CD4-positive, alpha-beta T cell treated with Interleukin-15 for 4 hours (primary cell): ENCODE measurements at regions not wholly inside any gene's neighbourhood (a gene's known extent, or its start where the extent isn't known, plus 50 kb on each side); places are given as distances from the start of the nearest gene placed in this dataset.
"Not testable (repeated sequence)": the region's sequence is repeated elsewhere in the genome, so short reads cannot be mapped to it uniquely, and the experiment has no call there.

Source experiments
- DNase-seq: peaks from one replicate; pipeline ENCODE4 v3.0.0-alpha.2; 2020; ENCODE audit warnings: low spot score

DNA sequence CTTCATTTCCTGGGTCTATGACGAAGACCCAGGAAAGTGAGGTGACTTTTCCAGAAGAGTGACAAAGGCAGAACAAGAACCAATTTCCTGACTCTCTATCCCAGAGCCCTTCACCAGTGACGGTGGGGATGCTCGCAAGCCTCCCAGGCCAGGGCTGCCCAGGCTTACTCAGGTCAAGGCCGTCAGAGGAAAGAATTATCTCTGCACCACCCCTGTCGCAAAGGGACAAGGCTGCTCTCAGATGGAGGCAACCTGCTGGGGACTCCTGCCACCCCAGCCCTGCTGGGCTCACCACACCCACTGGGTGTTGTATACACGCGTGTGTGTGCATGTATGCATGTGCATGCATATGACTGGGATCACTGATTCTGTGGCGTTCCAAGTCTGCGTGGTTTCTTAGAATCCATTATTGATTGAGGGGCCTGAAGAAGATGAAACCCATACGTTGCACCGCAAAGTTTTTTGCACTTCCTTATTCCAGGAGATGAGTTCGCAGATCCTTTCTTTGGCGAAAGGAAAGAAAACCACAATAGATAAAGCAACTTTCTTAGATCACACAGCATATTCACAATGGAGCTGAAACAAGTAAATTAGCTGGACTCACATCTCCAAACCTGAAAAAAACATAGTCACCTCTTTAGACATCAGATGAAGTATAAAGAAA, 255.8 kb downstream of the RHOU start:
- DNase-seq: no peak

DNA sequence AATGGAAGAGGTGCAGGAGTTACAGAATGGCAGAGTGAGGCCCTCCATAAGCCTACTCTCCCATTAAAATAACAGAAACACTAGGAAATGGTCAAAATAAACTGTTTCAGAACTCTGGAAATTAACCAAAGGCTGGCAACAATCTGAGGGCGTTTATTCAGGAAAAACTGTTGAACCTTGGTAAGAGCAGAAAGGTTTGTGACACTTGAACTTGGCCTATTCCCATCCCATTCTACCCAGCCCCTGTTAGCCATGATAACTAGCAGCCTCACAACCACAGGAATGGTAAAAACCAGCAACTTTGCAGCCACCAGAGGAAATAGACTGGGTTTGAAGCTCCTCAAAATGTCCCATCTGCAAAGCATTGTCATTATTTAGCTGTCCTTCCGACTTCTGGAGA, 256.8 kb downstream of the RHOU start:
- no peak for DNase-seq

DNA sequence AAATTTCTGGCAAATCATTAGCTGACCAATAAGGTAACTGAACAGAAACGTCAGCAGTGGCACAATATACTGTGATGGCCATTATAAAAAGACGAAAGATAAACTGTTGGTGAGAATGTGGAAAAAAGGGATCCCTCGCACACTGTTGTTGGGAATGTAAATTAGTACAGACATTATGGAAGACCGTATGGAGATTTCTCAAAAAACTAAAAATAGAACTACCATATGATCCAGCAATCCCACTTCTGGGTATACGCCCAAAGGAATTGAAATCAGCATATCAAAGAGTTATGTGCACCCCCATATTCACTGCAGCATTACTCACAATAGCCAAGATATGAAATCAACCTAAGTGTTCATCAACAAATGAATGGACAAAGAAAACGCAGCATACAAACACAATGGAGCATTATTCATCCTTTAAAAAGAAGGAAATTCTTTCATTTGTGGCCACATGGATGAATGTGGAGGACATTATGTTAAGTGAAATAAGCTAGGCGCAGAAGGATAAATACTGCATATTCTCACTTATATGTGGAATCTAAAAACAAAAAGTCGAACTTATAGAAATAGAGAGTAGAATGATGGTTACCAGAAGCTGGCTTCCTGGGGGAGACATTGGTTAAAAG, 257.7 kb downstream of the RHOU start:
- DNase-seq: no peak

DNA sequence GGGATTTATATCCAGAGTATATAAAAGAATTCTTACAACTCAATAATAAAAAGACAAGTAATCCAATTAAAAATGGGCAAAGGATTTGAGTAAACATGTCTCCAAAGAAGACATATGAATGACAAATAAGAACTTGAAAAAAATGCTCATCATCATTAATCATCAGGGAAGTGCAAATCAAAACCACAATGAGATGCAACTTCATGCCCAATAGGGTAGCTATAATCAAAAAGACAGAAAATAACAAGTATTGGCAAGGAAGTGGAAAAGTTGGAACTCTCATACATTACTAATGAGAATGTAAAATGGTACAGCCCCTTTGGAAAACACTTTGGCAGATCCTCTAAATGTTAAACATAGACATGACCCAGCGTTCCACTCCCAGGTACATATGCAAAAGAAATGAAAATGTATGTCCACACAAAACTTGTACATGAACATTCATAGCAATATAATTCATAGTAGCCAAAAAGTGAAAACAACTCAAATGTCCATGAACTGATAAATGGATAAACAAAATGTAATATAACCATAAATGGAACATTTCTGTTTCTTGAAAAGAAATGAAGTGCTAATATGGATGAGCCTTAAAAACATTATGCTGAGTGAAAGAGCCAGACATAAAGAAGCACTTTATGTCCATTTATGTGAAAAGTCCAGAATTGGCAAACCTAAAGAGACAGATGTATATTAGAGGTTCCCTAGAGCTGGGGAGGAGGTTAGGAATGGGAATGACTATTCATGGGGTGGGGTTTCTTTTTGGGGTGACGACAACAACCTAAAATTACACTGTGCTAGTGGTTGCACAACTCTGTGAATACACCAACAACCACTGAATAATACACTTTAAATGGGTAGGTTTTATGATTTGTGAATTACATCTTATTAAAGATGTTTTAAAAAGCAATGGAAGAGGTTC, 259.7 kb downstream of the RHOU start:
- DNase-seq: no peak

DNA sequence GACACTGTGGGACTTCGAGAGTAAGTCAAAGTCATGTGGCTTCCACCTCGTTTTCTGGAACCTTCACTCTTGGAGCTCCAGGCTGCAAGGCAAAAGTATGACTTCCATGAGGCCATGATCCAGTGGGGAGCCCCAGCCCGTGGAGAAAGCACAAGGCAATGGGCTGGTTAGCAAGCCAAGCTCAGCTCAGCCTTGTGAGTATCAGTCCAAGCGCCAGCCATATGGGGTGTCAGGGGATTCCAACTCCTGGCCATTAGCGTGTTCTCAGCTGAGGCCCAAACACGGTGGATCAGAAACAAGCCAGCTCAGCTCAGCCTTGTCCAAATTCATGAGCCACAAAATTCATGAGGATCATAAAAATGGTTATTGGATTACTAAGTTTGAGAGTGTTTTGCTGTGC, 261.0 kb downstream of the RHOU start:
- DNase-seq: no peak

DNA sequence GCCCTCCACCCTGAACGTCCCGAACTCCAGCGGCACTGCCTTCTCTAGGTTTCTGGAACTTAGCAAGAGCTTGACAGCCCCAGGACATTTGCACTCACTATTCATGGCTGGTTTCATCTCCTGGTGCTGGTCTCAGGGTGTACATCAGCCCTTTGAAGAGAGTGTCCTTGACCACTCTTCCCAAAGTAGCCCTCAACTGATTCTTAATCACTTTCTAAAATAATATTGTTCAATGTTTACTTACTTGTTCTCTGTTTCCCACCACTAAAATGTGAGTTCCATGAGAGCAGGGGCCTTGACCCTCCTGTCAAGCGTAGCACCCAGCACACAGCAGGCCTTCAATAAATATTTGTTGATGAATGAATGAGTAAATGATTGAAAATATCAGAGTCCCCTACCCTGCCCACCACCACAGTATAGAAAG, 262.5 kb downstream of the RHOU start:
- DNase-seq: no peak

DNA sequence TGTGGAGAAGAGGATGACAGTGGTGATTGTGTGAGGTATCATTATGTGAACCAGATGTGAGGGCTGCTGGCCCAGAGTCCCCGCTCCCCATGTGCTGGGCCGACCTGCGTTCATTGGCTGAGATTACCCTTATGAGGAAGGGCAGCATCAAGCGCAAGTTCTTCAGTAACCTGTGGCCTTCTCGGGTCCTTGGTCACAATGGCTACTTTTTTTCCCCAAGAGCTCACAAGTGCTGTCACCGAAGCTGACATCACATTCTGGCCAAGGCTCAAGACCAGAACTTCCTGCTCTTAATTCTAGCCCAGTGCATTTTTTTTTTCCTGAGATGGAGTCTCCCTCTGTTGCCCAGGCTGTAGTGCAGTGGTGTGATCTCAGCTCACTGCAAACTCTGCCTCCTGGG, 262.9 kb downstream of the RHOU start:
- DNase-seq: no peak

DNA sequence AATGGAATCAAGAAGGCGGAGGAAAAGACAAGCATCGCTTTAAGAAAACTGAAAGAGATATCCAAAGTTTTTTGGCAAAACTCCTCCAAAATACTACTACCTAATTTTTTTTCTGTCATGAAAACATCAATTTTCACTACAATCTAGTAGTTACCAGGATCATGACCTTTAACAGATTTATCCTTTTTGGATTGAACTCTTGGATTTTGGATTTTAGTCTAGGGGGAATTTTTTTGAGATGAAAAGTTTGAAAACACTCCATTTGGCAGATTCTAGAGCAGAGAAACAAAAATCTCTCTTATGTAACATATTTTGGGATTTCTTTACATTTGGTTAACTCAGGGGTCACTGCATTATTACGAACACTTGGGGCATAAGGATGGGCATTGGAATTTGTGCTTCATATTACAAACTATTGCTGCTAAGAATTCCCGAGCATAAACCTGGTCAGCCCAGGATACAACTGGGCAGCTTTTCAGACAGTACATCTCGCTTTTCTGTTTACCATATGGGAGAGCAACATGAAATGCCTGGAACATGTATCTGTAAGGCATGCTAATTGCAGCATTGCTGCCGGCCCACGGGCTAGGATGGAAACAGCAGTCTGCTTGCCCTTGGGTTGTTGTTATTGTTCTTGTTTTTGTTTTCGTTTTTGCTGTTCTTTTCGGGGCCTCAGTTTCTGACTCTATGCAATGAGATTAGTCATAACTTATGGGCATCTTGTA, 264.3 kb downstream of the RHOU start:
- no peak for DNase-seq

DNA sequence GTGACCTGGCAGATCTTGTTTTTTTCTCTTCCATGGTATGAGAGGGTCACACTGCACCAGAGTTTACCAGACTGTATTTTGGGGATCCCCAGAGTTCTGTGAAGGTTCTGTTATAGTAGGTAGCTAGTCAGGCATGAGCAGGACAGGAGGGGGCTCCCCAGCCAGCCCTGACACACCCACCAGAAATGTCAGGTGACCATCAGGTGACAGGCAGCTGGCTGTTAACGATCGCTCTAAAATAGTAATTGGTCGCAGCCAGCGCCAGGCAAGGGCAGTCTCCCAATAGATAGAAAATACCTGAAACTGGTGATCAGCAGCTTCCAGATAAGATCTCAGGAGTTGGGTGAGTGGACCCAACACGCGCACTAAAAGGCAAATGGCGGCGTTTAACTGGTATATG, 264.9 kb downstream of the RHOU start:
- no peak for DNase-seq

DNA sequence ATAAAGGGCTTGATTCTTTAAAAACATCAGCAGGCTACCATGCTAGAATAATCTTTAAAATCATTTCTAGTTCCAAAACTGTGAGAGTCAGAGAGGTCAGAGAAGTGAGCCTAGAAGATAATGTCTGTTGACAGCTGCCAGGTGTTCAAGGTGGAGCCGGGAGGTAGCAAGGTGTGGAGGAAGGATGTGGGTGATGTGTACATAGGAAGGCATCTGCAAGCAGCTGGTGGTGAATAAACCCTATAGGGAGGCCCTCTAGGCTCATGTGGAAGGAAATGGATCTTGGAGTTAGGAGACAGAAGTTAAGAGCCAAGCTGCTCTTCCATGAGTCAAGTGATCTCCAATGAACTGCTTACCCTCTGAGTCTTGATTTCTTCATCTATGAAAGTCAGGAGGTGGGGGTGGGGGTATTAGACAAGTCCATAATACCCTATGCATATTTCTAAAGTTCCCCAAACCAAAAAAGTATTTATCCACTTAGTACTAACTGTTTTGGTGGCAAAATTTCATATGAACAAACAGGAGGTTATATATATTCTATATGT, 266.3 kb downstream of the RHOU start:
- DNase-seq: no peak

DNA sequence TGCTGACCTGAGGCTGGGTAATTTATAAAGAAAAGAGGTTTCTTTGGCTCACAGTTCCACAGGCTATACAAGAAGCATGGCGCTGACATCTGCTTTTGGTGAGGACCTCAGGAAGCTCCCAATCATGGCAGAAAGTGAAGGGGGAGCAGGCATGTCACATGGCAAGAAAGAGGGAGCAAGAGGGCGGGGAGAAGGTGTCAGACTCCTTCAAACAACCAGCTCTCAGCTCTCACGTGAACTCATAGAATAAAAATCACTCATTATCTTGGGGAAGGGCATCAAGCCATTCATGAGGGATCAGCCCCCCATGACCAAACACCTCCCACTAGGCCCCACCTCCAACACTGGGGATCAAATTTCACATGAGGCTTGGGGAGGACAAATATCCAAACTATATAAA, 266.8 kb downstream of the RHOU start:
- DNase-seq: no peak

DNA sequence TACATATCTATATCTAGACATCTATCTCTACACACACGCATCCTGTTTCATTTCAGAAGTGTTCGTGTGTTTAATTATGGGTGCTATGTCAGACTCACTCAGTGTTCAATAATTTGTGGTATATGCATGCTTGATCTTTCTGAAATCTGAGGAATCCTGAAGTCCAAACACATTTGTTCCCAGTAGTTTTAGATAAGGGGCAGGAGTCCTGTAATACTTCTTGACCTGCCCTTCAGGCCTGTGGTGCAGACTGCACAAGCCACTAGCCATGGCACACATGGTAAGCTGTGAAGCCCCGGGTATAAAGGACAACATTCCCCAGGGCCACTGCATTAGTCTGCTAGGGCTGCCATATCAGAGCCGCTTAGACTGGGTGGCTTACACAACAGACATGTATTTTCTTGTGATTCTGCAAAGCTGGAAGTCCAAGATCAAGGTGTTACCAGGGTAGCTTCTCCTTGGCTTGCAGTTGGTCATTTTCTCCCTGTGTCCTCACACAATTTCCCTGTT, 267.2 kb downstream of the RHOU start:
- no peak for DNase-seq

DNA sequence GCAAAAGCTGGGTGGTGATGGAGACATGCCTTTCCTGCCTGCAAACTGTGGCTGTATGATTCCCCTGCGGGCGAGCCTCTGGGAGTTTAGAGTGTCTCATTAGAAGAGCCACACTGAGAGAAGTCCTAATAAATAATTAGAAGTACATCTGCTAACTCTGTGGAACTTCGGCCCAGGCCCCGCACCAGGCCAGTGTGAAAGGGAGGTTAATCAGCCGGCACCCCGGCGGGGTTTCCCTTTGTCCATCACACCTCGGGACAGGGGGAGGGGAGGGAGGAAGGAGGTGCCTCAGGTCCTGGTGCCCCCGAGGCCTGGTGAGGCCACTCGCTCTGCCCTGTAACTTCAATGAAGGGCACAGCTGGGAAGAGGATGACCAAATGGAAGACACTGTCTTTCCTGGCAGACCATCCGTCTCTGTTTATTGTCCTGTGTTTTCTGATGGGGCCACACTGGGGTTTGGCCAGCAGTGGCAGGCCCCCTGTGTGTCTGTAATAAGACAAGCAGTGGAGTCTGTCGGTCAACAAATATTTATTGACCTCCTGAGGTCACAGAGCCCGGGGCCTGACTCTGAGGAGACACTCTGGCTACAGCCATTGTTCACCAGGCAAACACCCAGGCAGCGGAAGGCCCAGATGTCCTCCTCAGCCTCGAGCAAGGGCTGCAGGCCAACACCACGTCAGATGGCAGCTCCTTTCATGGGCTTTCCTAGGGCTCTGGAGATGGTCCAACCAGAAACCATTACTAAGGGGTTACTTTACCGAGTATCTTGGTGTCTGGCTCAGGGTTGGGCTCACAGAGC, 267.5 kb upstream of the RAB4A start:
- no peak for DNase-seq

DNA sequence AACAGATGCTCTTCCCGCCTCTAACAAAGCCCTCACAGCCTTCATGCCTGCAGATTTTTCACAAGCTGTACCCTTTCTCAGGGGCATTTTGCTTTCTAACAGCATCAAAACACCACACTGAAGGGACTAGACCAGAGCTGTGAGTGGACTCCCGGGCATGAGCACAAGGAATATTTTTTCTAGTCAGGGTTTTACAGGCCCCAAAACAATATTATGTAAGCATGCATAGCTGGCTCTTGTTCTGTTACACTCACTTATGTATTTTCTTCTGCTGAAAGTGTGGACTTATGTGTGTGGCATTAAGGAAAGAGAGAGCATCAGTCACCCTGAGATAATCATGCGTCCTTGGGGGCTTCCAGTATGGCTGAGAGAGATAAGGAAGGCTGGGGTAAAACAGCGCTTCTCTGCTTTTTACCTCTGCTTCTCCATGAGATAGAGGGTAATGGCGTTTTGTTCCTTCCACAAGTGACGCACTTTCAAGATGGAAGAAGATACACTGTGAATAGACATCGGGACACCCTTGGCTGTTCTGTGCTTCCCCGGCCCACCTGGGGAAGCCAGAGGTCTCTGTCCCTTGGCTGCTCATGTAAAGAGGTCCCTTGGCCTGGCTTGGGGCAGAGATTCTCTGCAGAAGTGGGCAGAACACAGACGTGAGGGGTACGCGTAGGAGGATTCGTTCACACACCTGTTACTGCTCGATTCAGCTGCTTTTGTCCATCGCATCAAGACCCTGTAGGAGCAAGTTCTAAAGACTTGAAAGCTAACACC, 266.7 kb upstream of the RAB4A start:
- no peak for DNase-seq

DNA sequence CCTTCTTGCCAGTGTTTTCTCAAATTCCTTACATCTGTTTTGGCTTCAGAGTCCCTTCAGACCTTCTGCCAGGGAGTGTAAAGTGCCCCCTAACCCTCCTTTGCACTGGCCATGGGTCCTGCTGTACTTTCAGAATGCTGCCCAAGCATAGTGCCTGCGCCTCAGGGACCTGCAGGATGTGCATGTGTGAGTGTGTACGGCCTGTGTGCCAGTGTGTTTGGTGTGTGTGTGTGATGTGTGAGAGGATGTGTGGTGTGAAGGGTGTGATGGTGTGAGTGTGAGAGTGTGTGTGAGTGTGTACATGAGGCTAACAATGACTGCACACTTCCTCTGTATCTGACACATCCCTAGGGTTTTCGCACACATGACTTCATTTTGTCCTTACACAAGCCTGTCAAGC, 265.8 kb upstream of the RAB4A start:
- no peak for DNase-seq

DNA sequence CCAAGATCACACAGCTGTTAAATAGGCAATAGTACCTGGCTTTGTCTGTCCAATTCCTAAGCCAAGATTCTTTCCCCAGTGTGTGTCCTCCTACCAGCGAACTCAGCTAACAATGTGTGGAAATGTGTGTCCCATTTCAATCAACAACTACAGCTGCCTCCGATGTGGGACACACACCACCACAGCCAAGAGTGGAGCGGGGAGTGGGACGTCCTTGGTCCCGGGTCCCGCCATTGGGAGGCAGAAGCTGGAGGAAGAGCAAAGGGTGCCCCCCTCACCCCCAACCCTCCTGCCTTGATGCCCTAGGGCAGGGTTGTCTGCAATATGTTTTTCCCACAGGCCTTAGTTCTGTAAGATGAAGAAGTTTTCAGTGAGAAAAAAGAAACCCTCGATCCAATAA, 265.4 kb upstream of the RAB4A start:
- no peak for DNase-seq

DNA sequence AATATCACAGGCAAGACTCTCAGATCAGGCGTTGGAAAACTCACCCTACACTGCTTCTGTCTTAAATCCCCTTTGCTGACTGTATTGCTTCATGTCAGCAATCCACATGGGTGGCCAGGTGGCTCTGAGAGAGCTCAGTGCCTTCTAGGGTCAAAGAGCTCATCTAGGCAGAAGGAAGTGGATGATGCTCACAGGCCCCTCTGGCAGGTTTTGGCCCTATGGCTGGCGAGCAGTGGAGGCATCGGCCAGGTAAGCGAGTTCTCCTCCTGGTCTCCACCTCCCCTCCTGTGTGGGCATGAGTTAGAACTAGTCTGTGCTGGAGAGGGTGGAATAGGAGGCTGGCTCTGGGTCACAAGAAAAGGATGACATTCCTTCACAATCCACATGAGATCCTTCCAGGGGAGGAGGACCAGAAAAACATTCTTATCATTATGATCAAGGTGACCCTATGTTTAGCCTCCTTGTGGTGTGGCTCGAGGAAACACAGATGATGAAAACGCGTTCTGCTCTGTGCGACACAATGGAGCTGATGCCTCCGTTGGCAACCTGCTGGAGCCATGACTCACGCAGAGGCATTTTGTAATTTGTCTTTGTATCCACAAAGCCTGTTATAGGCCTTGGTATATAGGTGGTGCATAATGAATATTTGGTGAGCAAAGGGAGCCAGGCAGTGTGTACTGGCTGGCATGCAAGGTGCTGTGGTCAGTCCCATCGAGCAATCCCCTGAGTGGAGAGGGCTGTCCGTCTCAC, 264.6 kb upstream of the RAB4A start:
- no peak for DNase-seq

DNA sequence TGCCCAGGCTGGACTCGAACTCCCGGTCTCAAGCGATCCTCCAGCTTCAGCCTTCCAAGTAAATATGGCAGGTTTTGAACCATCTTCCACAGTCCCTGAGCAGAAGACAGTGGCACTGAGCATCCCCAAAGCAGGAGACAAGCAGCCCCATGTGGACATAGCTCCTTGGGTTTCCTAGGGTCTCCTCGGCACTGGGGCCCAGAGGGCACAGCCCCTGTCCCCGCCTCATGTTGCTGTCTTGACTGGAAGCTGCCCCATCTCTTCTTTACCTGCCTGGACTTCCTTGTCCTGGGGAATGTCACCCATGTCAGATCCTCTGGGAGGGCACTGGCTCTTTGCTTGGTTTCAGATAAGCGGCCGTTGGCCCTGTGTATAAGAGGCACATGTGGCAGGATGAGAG, 263.7 kb upstream of the RAB4A start:
- DNase-seq: no peak

DNA sequence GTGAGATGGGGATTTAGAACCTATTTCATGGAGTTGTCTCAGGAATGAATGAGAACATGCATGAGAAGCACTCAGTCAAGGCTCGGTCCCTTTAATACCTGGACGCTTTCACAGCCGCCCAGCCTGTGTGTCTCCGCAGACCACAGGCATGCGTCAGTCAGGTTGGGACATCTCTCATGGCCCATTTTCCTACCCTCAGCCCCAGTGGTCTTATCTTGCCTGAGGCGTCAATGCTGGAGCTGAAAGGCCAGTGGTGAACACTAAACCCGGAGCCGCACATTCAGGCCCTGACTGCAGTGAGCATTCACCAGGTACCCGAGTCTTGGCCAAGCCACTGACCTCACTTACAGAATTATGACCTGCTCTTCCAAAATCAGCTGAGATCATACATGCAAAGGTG, 263.2 kb upstream of the RAB4A start:
- no peak for DNase-seq

DNA sequence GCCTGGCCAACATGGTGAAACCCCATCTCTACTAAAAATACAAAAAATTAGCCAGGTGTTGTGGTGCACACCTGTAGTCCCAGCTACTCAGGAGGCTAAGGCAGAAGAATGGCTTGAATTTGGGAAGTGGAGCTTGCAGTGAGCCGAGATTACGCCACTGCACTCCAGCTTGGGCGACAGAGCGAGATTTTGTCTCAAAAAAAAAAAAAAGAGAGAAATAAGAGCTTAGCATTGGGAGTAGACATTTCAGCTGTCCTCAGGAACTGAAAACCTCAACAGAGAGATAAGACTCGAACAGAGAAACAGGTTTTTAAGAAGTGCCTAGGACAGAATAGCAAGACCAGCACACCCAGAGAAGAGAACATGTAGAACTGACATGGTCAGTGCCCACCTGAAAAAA, 262.6 kb upstream of the RAB4A start:
- DNase-seq: not testable (repeated sequence)
